NCI-H2029 (cell line): ENCODE measurements at regions not wholly inside any gene's neighbourhood (a gene's known extent, or its start where the extent isn't known, plus 50 kb on each side); places are given as distances from the start of the nearest gene placed in this dataset.
"Not testable (repeated sequence)": the region's sequence is repeated elsewhere in the genome, so short reads cannot be mapped to it uniquely, and the experiment has no call there.

Experiments
- DNase-seq: peaks from one replicate; lab custom pipeline; 2025; lab: John Stamatoyannopoulos, UW

DNA sequence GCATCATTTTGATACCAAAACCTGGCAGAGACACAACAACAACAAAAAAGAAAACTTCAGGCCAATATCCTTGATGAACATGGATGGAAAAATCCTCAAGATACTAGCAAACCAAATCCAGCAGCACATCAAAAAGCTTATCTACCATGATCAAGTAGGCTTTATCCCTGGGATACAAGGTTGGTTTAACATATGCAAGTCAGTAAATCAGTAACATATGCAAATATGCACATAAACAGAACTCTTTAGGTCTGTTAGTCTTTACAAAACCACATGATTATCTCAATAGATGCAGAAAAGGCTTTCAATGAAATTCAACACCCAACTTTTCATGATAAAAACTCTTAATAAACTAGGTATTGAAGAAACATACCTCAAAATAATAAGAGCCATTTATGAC lies 587.5 kb upstream of the CELF4 start:
- DNase-seq = not testable (repeated sequence)

DNA sequence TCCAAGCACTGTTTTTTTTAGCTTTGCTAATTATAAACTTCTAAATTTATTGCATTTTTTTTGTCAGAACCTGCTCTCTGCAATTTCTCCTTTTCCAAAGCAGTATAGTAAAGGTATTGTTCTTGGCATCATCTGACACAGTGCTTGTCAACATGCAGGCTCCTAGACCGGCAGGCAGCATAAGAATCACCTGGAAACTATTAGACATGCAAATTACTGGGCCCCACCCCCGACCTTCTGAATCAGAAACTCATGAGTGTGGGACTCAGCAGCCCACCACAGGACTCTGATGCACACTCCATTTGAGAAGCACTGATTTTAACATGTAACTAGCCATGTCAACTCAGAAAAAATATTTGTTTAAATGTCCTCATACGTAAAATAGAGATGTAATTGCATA lies 551.1 kb upstream of the CELF4 start:
- DNase-seq = no peak

DNA sequence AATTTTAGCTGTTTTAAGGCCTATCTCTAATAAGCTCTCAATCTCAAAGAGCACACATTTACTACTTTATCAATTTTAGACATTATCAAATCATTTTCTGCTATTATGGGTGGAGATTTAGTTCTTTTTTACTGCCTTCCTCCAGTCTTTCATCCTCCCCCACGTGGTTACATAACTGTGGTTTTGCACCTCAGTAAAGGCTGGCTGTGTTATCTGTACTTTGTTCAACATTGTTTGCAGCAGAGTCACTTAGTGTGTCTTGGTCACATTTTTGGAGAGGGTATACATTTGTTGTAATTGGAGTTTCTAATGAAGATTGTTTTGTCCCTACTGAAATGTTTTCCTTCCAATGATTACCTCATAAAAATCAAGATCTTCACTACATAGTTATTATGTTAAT lies 549.6 kb upstream of the CELF4 start:
- DNase-seq = no peak

DNA sequence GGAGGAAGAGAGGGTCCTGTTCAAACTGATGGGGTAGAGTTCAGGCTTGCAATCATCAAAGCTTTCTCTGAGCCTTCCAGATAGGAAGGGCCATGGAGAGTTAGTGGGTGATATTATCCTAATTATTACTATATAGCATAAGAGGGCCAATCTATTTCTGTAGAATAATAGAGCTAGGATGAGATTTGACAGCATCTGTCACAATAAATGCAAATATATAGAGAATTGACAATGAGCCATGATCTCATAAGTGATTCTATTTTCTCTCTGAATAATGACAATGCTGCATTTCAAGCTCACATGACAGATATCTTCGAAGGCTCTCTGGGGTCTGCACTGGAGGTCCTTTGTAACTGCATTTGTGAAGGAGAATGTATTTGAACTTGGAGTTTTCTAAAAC lies 521.9 kb upstream of the CELF4 start:
- no peak for DNase-seq

DNA sequence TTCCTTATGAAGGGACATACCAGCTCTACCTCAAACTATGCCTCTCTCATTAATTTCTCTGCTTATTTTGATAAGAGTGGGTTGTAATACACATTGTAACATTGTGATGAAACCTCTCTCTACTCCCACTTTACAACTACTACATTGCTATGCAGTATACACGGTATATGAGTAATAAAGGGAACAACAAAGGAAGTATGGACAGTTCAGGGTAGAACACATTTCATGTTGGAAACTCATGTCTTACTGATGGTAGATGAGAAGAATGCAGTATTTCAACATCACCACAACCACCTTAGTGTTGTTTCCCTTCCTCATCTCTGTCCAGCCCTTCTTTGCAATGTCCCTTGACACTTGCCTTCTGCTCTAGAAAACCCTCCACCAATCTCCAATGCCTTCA lies 515.9 kb upstream of the CELF4 start:
- DNase-seq = no peak

DNA sequence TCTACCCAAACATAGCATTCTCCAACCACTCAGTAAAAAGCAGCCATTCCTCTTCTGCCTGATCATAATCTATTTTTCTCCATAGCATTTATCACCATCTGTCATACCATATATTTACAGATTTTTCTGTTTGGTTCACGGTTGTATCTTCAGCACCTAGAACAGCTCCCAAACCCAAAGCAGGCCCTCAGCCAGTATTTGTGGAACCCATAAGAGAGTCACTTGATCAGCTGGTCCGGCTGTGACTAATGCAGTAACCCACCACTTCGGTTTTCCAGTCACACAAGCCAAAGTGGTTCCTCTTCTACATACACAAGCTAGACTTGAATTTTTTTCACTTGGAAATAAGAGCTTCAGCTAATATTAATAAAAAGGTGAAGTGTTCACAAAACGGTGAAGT lies 511.6 kb upstream of the CELF4 start:
- DNase-seq = no peak

DNA sequence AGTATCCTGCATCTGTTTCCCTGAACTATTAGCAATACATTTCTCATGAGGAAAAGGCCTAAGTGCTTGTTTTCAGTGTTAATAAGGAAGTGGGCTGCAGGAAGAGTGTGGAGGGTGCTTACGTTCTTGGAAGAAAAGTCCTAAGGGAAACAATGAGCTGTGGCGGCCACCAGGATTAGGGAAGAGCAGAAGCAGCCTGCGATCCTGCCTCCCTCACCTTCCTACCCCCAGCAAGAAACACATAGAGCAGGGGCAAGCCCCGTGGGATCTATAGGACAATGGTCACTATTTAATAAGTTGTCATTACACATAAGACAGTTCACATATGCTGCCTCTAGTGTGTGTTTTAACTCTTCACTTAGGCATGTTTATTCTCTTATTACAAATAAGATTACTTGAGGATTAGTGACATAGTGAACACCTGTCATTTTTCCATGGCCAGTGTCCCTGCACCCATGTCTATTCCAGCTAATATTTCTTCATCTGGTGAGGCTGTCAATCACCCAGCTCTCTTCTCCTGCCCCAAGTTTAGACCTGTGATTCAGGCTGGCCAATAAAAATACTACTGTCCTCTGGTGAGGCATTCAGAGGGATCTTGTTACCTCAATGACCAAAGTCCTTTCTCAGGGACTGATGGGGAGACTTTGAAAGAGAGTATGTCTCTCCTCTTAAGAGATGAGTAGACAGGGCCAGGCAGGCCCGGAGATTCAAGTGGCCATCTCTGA lies 510.9 kb upstream of the CELF4 start:
- no peak for DNase-seq

DNA sequence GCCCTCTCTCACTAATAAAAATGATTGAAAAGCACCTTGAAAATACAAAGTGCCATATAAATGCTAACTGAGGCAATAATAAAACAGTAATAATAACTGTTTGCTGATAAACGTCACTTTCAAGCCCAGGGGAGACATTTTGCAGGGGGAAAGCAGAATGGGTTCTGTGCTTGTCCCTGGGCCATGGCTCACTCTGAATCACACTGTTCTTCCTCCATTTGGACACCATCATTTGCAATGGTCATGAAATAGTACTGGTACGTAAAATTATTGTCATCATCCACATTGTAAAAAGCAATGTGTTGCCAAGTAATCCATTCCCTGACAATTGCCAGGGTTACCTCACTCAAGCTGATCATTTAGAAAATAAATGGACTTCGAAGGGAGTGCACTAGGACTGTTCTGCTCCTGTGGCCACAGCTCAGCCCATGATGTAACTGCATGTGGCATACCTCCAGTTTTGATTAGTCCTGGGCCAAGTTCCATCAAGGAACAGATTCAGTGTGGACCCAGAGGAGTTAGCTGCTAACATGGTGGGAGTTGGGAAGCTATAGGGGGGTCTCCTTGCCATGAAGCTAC lies 508.8 kb upstream of the CELF4 start:
- DNase-seq = no peak

DNA sequence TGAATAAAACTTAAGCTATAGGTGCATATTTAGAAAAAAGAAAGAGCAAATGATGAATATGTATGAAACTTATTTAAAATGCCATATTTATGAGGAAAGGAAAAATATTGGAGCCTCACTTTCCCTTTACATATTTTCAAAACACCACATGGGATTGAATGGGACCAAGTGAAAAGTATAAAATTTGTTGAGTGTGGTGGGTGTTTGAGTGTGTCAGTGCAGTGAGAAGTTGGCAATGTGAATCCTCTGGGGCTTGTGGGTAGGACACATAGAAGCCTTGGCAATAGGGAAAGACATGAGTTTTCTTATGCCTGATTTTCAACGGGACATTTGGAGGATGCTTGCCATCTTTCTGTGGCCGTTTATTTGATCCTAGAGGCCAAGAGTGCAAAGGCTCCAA lies 502.2 kb upstream of the CELF4 start:
- DNase-seq = no peak

DNA sequence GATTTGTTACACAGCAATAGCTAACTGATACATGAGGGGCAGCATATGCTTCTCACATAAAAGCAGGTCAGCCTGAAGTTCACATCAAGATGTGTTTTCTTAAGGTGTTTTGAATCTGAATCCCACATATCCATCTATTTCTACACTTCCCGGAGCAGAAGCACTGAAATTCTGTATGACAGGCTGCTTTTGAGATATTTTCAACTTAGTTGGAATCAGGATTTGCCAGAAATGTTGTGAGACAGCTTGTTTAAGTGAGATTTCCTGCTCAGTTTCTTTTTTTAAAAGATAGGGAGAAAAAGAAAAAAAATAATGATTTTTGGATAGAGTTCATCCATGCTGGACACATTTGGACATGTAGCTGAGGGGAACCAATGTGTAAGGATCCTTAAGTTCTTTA lies 501.5 kb upstream of the CELF4 start:
- DNase-seq = no peak

DNA sequence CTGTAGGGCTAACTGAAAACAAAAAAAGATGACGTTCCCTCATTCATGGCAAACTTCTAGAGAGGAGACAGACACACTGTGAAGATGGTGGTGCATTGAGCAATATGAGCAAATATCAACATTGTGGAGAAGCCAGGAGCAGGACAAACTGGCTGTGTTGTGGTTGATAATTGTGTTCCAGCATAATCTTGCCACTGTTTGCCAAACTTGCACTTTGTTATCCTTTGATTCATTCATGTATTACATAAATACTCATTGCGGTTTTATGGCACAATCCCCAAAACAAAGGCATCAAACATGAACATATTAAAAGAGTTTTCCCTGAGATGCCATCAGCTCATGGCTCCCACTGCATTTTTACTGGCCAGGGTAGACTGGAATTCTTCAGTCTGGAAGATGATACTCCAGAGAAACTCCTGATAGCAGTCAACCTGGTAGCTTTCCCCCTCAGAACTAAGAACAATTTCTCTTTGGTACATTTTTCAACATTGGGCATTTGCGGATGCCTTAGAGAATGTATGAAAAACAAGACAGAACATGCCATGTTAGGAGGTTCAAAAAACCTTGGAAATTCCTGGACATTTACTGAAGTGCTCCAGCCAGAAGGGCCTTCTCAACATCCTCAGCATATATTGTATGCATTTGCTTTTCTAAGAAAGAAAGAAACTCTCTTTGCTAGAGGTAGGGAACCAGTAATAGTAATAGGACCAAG lies 487.4 kb upstream of the CELF4 start:
- DNase-seq = no peak

DNA sequence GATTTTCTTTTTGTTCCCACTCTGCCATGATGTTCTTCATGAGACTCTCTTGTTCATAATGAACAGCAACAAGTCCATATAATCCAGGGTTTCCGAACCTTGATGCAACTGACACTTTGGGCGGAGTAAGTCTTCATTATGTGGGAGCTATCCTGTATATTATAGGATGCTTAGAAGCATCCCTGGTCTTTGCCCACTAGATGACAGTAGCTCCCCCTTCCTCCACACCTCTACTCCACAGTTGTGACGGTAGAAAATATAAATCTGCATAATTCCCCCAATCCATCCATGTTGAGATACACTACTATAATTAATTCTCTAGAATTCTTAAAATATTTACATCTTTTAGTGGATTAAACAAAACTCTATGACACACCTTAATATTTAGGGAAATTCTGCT lies 482.2 kb upstream of the CELF4 start:
- DNase-seq = no peak

DNA sequence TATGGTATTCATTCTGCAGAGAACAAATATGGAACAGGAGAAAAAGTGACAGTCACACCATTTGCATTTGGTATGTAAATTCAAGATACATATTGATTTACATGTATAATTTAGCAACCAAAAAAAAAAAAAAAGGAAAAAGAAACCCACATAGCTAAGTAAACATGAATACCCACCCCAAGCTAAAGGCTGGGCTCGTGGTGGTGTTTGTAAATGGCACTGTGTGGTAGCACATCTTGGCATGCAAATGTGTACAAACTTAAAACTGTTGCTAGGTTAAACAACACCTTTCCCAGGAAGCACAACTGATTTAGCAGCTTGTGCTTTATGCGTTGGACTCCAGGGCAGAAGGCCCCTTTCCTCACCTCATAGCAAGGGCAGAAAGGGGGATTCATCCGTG lies 481.1 kb upstream of the CELF4 start:
- DNase-seq = no peak

DNA sequence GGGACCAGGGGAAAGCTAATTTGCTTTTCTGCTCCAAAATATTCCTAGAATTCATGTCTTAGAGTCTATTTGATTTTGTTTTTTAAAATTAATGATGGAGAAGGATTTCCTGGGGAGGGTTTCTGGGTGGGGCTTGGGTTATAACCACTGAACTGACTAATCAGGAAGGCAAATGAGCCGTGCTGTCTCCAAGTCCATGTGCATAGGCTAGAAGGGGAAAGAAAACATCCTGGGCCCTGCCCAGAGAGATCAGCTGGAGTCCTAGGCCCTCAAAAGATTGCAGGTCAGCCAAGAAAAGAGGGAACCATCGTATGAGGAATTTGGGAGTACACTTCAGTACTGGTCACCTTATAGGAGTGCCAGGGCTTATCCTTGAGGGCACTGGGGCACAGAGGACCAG lies 480.2 kb upstream of the CELF4 start:
- no peak for DNase-seq

DNA sequence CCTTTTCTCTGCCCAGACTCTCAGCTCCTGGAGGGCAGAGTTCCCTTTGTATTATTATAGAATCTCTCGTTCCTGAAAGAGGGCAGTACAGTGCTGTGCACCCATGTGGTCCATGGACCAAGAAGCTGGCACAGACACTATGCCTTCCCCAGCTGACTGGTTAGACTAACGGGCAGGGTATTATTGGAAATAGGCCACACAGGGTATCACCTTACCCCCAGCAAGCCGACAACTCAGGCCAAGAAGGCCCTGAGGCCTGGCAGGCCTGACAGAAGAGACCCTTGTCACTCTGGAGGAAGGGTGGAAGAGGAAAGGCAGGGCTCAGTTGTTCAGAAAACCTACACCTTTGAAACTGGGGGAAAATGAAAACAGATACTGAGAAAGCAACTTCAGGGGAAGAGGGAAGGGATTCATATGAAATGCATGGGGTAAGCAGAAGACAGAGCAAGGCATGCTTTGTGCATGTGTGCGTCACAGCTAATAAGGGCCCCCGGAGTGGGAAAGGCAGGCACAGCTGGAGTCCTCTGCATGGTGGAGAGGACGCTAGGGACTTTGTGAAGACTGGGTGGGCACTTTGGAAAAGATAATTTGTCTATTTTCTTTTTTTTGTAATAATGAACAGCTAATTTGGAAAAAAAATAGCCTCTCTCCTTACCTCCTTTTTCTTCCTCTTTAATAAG lies 476.8 kb upstream of the CELF4 start:
- no peak for DNase-seq

DNA sequence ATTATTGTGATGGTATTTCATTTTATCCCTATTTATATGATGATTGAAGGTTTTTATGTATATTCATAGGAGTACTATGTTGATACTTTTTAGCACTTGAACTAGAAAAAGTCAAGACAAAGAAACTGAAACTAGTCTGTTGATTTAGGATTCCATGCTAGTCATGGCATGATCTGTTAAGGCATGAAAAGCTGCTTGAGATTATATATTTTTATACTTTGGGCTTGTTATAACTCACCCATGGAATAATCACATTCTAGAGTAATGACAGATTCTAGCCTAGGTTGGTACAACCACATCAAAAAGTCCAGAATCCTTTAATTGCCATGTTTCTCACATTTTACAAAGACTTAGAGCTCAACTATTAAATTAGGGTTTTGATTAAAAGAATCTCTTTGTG lies 472.6 kb upstream of the CELF4 start:
- DNase-seq = no peak

DNA sequence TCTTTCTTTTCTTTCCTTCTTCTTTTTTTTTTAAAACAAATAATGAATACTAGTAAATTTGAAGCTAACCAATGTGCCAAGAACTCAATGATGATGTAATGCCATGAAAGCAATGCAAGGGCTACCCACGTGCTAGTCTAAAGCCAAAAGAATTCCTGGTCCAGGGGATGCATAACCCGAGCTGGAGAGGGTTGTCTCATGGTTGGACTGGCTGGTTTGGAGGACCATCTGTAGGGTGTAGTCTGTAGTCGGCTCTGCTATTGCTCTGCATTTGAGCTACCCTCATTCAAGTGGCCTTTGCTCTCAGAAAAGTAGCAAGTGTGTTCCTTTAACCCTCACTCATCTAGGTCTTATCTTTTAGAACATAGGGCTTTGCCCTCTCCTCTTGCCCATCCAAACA lies 469.6 kb upstream of the CELF4 start:
- no peak for DNase-seq

DNA sequence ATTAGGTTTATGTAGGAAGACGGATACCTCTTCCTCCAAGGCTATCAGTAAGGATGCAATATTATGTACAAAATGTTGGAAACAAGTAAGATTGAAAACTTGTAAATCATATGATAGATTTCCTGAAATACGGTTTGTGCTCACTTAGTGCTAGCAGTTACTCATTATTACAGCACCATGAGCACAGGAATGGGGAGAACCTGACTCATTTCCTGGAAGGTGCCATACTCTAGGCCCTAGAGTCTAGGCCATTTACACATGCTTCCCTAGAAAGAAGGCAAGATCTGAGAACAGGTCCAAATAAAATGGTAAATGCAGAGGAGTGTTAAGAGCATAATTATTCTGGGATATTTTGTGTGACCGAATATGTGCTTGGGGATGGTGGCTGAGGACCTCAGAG lies 467.7 kb upstream of the CELF4 start:
- DNase-seq = no peak

DNA sequence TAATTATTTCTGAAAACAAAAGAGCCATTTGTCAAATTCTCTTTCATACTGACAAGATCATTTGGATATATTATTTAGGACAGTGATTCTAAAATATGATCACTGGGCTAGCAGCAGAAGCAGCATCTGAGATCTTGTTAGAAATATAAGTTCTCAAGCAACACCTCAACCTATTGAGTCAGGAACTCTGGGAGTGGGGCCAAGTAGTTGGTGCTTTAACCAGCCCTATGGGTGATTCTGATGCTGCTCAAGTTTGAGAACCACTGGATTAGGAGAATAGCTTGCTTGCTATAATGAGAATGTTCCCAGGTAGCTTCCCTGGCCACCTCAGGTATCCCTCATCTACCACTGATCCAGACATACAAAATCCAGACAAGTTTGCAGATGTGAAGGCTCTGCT lies 466.9 kb upstream of the CELF4 start:
- DNase-seq = no peak

DNA sequence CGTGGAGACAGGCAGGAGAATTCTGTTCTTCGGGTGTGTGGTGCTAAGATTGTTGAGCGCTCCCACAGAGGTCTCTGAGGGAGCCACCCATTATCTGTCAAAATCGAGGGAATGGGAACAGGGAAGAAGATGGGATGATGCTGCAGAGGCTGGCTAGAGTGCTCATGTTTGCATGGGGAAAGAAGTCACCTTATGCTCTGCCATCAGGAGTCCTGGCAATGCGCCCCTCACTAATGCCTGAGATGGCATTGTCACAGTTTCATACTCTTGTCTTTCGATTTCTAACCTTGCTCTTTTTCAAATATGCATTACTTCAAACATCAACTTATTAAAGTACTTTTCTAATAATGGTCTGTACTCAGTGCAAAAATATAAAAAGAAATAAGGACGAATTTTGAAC lies 463.3 kb upstream of the CELF4 start:
- no peak for DNase-seq

DNA sequence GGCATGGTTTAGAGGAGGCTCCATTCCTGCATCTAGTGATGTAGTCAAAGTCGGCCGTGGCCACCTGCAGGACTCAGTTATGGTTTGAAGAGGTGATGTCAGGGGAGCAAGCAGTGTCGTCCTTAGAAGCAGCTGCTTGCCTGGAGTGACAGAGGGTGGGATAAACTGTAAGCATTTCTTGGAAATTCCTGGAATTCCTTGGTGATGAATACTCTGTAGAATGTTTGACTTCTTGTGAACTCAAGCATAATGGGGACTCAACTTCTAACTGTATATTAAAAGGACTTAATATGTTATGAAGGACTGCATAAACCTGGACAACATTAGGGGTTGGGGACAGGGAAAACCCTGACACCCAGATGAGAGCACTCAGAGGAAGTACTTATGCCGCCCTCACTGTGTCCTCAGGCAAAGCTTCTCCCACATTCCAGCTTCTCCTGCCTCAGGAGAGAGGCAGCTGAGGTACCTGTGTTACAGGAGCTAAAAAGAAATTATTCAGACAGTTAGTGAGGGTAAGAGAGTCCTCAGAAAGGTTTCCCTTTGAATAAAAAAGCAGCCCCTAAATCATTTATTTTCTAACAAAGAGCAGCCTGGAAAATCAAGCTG lies 459.9 kb upstream of the CELF4 start:
- DNase-seq = no peak

DNA sequence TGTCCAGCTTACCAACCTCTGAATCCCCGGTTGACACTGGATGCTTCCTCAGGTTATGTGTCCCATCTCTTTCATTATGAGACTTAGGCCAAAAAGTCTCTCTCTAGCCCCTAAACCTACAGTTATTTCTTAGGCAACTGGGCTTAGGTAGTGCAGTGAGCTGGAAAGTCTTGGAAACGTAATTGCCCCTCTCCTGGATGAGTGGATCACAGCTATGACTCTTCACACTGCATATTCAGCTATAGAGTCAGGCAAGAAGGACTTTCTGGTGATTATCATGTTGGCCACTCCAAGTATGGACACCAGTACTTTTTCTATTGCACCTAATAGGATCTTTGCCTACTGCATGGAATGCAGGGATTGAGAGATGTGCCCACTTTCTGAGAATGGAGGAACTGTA lies 458.3 kb upstream of the CELF4 start:
- DNase-seq = no peak

DNA sequence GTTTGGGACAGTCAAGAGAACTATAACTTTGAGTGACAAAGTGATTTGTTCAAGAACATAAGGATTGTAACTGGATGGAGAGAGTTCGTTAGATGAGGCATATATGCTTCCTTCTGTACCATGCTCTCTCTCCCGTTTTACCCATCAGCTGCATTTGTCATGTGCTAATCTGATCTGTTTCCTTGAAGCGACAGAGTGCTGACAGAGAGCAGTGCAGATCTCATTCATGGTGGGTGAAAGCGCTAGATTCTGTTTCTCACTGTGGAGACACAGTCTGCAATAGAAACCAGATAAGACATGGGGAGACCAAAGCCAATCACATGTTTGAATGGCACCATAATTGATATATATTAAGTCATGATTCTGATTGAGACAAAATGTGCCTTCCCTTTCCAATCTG lies 456.6 kb upstream of the CELF4 start:
- DNase-seq = no peak
